GM21825 (cell line): ENCODE measurements at regions not wholly inside any gene's neighbourhood (a gene's known extent, or its start where the extent isn't known, plus 50 kb on each side); places are given as distances from the start of the nearest gene placed in this dataset.

Source experiments
- ATAC-seq: cut with Tn5 transposase; IDR thresholded peaks from one replicate; pipeline ENCODE4 v1.9.1; 2021; ENCODE audit warnings: mild to moderate bottlenecking, moderate library complexity; ENCODE audit not compliant: unreplicated experiment

DNA sequence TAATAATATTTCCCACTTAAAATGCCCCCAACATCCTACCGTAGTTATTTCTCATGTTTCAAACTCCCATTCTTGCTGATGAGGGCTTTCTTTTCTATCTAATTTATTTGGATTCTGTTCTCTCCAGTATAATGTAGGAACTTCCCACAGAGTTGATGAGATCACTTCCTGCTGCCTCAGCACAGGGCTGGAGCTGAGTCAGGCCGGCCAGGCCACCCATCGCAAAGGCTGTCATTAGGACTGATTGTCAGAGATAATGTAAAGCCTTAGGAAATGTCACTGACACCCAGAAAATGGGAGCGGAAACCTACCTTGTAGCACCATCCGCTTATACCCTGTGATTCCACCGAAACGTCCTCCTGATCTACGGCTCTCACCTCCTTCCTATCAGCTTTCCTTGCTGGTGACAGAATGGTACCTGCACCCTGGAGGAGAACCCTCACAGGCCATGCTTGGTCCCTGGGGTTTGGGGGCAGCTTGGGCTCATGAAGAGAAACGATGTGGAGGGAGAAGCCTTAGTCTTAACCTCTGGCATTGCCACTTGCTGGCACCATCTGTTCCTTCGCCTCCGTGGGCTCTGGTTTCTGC, 672.8 kb upstream of the ID2 start:
- no peak for ATAC-seq

DNA sequence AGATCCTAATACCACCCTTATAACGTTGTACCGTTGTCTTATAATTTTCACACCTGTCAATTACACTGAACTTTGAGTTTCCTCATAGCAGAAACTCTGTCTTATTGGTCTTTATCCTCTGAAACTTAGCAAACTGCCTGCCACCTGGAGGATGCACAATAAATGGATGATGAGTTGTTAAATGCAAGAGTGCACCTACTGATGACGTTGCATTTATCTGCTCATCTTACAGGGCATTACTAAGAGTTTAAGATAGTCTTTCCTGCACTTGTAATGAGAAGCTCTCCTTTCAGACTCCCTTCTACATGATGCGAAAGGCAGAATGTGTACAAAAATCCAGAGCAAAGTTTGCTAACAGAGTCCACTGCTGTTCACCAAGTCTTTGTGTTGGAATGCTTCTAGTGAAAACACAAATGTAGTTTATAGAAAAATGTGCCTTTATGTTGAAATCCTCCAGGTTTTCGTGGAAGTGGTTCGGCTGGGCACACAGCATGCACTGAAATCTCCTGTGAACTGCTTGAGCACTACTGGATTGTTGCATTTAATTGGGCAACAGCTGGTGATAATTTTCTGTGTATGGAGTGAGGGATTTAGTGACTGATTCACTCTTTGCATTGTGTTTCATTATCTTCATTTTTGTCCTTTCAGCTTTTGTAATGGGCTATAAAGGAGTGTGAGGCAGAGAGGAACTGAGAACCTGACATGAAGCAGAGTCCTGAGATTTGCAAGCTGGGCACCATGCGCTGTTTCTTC, 665.8 kb upstream of the ID2 start:
- no peak for ATAC-seq

DNA sequence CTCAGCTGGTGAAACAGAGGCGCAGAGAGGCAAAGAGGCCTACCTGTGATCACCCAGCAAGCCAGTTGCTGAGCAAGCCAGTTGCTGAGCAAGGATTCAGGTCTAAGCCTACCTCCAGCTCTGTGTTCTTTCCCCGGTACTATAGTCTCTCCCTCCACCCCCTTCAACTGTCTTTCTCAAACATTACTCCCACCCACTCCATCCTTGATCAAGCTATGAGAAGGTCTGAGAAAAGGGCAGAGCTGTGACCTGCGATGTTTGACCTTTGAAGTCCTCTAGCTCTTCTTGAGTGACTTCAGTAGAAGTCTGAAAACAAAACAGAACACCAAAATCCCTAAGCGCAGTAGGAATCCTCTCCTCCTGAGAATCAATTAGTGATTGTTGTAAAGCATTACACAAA, 665.2 kb upstream of the ID2 start:
- ATAC-seq, result no peak

DNA sequence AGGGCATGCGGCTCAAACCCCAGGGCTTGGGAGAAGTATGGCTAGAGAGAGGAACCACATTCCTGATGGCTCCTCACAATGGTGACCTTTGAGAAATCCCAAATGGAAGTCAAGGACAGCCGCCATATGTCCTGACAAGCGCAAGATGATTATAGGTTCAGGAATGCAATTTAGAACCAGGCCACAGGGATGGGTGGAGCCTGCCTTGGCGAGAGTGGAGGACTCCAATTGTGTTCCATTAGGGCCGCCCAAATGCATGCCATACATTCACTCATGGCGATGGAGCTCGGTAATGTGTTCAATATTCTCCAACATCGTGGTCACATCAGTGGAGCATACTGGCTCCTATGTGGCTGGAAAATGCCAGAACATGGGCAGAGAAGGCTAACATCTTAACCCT, 662.9 kb upstream of the ID2 start:
- ATAC-seq, result no peak

DNA sequence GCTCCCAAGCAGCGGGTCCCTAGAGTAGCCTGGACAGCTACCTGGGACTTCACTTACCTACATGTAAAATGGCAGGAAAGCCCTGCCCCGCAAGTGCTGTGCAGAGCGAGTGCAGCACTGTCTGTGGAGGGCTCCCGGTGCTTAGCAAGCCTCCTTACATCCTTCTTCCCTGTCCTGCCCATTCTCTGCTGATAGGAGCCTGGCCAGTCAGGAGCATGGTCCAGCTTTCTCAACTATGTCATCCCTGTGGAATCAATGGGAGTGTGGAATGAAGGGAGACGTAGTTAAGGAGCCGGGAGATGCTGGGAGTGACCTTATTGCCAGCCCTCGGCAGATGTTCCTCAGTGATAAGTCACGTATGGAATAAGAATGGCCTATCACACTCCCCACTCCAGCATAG, 661.9 kb upstream of the ID2 start:
- no peak for ATAC-seq

DNA sequence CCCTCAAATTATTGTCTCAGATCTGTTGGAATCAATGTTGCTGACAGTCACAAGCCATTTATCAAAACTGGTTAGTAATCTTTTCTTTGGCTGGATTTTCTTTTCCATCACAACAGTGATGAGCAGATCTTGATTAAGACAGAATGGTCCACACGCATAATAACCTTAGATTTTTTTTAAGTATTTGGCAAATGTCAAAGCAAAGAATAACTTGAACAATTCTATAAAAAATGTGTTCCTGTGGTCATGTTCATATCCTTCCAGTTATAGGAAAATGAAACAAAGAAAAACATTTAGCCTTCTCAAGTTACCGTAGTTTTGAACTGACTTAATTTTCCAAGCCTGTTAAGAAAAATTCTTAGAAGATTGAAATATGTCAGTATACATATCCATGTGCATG, 659.9 kb upstream of the ID2 start:
- ATAC-seq, result no peak

DNA sequence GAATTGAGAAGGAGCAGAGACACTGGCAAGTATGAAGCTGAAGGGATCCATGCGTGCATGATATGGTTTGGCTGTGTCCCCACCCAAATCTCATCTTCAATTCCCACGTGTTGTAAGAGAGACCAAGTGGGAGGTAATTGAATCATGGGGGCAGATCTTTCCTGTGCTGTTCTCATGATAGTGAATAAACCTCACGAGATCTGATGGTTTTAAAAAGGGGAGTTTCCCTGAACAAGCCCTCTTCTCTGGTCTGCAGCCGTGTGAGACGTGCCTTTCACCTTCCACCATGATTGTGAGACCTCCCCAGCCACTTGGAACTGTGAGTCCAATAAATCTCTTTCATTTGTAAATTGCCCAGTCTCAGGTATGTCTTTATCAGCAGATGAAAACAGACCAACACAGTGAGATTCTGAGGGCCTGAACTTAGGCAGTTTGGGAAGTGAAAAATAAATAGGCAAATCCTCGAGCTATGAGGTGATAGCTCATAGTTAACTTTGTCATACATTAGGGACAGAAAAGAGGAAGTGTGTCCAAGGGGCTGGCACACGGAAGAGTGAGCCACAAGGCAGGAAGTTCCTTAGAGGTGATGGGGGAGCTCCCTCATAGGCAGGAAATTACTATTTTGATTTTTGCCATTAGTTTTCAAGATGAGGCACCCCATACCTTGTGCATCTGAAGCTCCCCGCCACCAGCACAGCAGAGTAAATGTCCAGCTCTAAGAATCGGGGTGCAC, 658.8 kb upstream of the ID2 start:
- ATAC-seq, result peak; percentile 95

DNA sequence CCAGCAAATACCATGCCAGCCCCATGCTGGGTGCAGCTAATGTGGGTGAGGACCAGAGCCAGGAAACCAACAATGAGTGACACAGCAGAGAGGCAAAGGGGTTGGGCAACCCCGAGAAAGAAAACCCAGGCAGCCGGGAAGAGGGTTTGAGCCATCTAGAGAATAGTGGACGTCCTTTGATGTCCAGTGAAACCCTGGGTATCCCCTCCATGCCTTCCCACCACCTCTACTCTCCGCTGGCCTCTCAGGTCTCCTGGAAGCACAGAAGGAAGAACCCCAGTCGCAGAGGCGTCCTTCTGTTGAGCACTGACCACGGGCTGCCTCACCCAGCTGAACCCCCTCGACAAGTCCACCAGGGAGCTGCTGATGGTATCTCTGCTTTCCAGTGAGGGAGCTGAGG, 657.4 kb upstream of the ID2 start:
- ATAC-seq, result no peak

DNA sequence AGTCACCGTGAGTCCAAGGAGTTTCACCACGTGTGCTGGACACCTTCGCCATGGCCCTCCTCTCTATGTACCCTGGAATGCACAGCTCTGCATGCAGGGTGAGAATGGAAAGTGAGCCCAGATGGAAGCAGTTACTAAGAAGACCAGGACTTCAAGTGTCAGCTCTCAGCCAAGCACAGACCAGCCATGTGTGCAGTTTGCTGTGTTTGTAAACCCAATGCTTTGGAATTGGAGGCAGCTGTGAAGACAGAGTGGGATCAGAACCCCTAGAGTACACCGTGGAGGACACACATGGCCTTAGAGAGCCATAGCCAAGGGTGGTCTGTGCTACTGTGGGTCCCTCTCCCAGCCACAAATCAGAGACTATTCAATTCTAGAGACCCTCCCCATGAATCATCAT, 655.5 kb upstream of the ID2 start:
- no peak for ATAC-seq

DNA sequence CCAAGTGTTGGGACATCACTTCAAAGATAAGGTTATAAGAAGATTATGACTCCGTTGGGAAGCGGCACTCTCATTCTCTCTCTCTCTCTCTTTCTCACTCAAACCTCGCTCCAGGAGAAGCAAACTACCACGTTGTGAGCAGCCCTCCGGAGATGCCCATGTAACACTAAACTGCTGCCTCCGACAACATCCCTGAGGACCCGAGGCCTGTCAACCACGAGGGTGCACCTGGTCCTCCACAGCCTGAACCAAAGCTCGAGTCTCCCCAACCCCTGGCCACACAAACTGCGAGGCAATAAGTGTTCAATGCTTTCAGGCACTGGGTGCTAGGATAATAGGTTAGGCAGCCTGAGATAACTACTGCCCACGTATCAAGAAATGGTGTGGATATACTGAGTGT, 654.5 kb upstream of the ID2 start:
- ATAC-seq, result no peak

DNA sequence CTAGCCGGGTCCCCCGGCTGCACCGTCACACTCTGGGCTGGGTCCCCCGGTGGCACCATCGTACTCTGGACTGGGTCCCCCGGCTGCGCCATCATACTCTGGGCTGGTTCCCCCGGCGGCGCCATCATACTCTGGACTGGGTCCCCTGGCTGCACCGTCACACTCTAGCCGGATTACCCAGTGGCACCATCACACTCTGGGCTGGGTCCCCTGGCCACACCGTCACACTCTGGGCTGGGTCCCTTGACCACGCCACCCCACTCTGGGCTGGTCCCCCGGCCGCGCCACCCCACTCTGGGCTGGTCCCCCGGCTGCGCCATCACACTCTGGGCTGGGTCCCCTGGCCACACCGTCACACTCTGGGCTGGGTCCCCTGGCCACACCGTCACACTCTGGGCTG, 653.8 kb upstream of the ID2 start:
- no peak for ATAC-seq

DNA sequence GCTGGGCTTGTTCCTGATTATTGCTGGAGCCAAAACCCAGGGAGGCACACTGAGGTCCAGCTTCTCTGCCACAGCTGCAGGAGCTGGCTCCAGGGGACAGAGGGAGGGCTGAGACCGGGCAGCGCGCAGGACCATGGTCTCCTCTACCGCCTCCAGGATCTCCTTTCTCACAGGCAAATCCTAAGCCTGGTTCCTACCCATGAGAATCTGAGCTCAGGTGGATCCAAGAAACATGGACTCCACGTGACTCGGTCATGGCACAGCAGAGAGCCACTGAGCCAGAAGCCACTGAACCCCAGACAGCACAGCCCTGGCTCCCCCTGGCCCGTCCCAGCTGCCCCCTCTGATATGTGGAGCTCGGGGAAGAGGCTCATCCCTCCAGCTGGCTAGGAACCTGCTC, 653.4 kb upstream of the ID2 start:
- ATAC-seq, result no peak

DNA sequence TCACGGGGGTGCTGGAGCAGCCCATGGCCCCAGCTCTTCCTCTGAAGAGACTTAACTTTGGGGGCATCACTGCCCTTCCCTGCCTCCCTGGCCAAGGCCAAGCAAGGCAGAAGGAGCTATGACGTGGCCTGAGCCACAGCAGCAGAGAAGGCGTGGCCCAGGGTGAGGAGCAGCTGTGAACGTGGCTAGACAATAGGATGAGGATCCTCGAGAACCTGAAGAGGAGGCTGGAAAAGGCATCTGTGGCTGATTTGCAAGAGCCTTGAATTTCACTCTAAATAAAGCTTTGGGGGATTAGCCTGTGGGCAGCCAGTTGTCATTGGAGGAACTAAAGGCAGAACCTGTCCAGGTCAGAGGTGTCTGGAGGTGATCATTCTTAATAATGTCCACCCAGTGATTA, 652.9 kb upstream of the ID2 start:
- no peak for ATAC-seq

DNA sequence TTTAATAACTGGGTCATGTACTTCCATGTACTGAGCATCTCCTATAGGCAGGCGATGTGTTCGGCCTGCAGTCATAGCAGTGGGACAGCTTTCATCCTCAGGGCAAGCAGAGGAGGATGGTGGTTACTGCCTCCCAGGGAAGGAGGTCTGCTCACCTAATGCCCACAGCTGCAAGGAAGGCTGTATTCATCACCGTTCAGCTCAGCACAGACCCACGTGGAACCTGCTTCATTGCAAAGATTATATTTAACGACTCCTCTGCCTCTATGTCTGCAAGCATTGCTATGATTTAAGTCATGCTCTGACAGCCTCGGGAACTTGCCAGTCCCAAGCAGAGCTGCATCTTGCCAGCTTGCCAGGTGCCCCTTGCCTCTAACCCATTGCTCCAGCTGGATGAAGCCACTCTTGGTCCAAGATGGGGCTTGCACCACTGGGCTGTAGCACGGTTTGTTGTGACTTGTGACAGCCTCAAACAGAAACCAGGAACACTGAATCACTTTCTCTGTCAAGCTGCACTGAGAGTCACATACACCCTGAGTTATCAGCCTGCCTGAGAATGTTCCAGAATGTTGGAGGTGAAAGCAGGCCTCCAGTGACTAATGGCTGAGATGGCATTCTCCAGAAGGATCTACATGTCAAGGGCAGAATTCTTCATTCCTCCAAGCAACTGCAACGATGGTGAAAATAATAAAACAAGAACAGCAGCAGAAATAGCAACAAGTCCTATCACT, 651.1 kb upstream of the ID2 start:
- no peak for ATAC-seq

DNA sequence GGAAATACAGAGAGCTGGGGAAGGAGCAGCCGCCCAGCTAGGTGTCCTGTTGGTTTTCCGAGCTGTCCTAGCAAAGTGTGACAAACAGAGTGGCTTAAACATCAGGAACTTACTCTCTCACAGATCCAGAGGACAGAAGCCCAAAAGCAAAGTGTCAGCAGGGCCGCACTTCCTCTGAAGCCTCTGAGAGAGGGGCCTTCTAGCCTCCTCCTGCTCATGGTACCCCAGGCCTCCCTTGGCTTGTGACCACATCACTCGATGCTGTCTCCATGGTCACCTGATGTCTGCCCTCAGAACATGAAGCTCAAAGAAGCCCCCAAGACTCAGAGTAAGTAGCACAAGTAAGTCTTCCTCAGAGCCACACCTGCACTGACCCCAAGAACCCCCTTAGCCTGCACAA, 650.5 kb upstream of the ID2 start:
- ATAC-seq, result no peak

DNA sequence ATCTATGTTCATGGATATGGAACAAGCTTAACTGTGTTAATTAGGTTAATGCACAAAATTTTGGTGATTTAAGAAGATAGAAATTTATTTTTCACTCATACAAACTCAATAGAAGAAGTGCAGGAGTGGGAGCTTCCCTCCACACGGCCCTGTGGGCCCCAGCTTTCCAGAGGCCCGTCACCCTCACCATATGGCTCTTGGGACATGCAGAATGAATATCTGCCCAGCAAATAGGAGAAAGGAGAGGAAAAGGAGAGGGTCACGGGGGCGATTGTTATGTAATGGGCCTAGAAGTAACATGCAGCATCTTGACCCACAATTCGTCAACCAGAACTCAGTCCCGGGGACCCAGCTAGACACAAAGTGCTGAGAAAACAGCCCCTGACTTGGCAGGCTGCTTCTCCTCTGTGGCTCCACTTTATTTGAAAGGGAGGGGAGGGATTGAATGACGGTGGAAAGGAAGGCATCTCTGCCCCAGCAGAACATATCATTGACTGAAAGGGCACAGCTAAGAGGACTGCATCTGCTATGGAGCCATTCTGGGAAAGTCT, 648.2 kb upstream of the ID2 start:
- no peak for ATAC-seq

DNA sequence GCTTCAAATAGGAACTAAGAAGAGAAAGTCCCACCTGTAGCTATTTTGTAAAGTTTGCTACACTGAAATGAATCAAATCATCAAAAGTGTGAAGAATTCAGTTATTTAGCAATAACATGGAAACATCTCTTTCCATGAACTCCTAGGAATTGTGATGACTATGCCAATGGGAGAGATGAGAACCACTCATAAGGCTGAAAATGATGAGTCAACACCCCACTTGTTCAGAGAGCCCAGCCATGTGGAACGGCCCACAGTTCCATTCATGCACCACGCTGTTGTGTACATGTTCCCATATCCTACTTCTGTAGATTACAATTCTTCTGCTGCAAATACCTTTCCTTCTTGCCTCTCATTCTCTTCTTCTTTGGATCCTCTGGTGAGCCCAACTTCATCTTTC, 645.5 kb upstream of the ID2 start:
- ATAC-seq, result no peak

DNA sequence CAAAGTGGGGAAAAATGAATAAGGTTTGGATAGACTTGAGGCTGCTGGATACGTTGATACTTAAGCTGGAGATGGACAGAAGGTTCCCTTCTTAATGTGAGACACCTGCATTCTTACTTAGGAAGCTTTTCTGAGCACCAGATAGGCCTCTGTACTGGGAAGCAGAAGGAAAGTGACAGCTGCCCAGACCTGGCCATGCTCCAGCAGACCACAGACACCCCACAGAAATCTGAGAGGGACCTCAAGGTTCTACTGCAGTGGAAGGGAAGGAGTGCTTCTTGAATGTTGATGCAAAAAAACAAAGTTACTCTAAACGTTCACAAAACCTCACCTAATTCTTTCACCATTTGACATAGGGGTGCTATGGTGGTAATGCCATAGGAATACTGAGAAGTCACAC, 642.1 kb upstream of the ID2 start:
- ATAC-seq, result no peak

DNA sequence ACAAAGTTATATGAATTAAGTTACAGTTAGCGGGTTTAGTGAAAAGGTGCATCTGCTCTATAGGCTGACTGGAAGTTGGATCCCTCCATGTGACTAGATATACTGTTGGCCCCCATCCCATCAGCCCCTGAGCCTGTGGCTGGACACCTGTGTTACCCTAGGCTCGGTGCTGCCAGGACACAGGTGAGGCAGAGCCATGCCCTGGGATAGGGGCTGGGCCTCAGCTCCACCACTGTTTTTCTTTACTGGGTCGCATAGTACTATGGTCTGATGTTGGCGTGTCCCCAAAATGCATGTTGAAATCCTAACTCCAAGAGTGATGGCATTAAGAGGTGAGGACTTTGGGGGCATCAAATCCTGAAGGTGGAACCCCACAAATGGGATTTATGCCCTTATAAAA, 638.6 kb upstream of the ID2 start:
- no peak for ATAC-seq

DNA sequence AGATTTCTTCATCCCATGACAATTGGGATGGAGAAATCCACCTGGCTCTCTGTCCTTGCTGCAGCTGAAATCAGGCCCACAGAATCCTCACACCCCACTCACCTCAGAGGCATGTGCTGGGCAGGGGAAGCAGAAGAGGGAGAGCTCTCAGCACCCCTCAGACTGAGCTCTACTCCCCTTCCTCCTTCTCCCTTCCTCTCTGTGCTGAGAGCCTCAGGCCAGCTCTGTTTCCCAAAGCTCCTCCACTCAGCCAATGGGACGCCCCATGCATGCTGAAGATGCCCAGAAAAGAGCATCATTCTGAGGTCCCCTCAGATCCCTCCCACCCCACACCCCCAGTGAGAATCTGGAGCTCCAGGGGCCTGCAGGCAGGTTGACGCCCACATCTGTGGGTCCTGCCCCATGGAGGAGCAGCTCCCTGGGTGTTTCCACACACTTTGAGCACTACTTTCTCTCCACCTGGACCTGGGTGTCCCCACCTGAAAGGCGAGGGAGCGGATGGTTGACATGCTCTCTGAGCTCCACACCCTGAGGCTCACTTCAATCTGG, 637.7 kb upstream of the ID2 start:
- ATAC-seq, result no peak

DNA sequence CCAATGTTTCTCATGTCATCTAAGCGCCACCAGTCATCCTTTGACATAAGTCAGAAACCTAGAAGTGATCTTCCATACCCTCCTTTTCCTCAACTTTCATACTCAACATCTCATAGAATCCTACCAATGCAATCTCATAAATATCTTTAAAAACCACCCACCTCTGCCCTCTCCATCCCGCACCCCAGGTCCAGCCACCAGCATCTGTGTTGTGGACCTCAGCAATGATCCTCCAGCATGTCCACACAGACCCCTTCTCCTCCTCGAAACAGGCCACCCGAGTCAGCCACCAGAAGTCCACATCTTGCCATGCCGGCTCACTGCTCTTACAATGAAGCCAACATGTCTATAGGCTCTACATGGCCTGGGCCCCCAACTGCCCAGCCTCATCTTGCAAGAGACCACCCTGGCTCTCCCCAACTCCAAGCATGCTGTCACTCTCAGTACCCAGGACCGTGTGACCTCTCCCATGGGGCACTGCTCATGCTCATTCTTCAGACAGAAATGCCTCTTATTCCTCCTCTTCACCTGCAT, 636.7 kb upstream of the ID2 start:
- ATAC-seq, result no peak
